ENCODE measurements at regions not wholly inside any gene's neighbourhood (a gene's known extent, or its start where the extent isn't known, plus 50 kb on each side); places are given as distances from the start of the nearest gene placed in this dataset.

- no peak for DNase-seq (ENCODE audit: low spot score in 2 of 2)
- Histone ChIP-seq H3K27me3 (no peaks in the 10 kb centered on the region), H3K27ac (no peak overlapping the region), H3K36me3 (no peaks in the 10 kb centered on the region), H3K4me3 (no peak overlapping the region), H3K9me3 (no peaks in the 10 kb centered on the region), H3K4me1 (peaks cover 0 to 35% (median 8%) of the 10 kb centered on the region in 4 donors)
- 86 to 88% methylated on average over 11 to 12 of the region's 12 CpGs for WGBS, 2 donors
- TF ChIP-seq CTCF (IDR thresholded peaks at IDR 0.05) = no peak
- no peak for TF ChIP-seq EP300 (IDR thresholded peaks at IDR 0.05)
- TF ChIP-seq POLR2A (IDR thresholded peaks at IDR 0.05) = no peak
These were observed 59.7 kb upstream of the BARX2 start for GRCh38 chr11:129315781-129316579.

- TF ChIP-seq EP300 (IDR thresholded peaks at IDR 0.05) (no peak), CTCF (IDR thresholded peaks at IDR 0.05) (no peak), POLR2A (IDR thresholded peaks at IDR 0.05) (no peak)
- Histone ChIP-seq H3K9me3 (no peaks in the 10 kb centered on the region), H3K27ac (no peak overlapping the region), H3K36me3 (no peaks in the 10 kb centered on the region), H3K27me3 (no peaks in the 10 kb centered on the region), H3K4me3 (no peak overlapping the region), H3K4me1 (peaks cover 0 to 19% (median 1%) of the 10 kb centered on the region in 4 donors)
- WGBS, 2 donors = 73 to 81% methylated on average over 3 of the region's 3 CpGs
- no peak for DNase-seq (ENCODE audit: low spot score in 2 of 2)
These were observed 61.3 kb upstream of the BARX2 start for GRCh38 chr11:129314371-129314770.

- Histone ChIP-seq H3K27ac (no peak overlapping the region), H3K4me1 (peaks cover 0 to 12% (median 0%) of the 10 kb centered on the region in 4 donors), H3K9me3 (no peaks in the 10 kb centered on the region), H3K27me3 (no peaks in the 10 kb centered on the region), H3K4me3 (no peak overlapping the region), H3K36me3 (no peaks in the 10 kb centered on the region)
- peak in 1 of 2 donors; percentile 49 for DNase-seq (ENCODE audit: low spot score in 2 of 2)
- no peak for TF ChIP-seq POLR2A (IDR thresholded peaks at IDR 0.05)
- TF ChIP-seq EP300 (IDR thresholded peaks at IDR 0.05) = no peak
- no peak for TF ChIP-seq CTCF (IDR thresholded peaks at IDR 0.05)
- 64 to 67% methylated on average over 6 of the region's 6 CpGs for WGBS, 2 donors
These were observed 61.9 kb upstream of the BARX2 start for GRCh38 chr11:129313541-129314297.

- H3K27ac ChIP-seq = no peak overlapping the region
- H3K4me3 ChIP-seq = no peak overlapping the region
- peaks cover 0 to 10% (median 0%) of the 10 kb centered on the region in 4 donors for H3K4me1 ChIP-seq
- no peaks in the 10 kb centered on the region for H3K36me3 ChIP-seq
- 69% methylated on average over 25 of the region's 25 CpGs for WGBS, 2 donors
- H3K9me3 ChIP-seq = no peaks in the 10 kb centered on the region
- TF ChIP-seq CTCF (IDR thresholded peaks at IDR 0.05) = no peak
- TF ChIP-seq POLR2A (IDR thresholded peaks at IDR 0.05) = no peak
- TF ChIP-seq EP300 (IDR thresholded peaks at IDR 0.05) = no peak
- DNase-seq (ENCODE audit: low spot score in 2 of 2) = no peak
- no peaks in the 10 kb centered on the region for H3K27me3 ChIP-seq
These were observed 62.7 kb upstream of the BARX2 start for GRCh38 chr11:129312730-129313503.
